GM18505 (cell line): ENCODE measurements at regions not wholly inside any gene's neighbourhood (a gene's known extent, or its start where the extent isn't known, plus 50 kb on each side); places are given as distances from the start of the nearest gene placed in this dataset.

Experiments used
- ATAC-seq: cut with Tn5 transposase; IDR thresholded peaks from one replicate; pipeline ENCODE4 v1.9.1; 2021; ENCODE audit not compliant: unreplicated experiment
- POLR2A ChIP-seq: IDR thresholded peaks from 4 replicates; pipeline ENCODE4 v1.6.1; 2011; ENCODE audit warnings: borderline replicate concordance; ENCODE audit not compliant: insufficient read depth, insufficient read length; ENCODE audit errors: extremely low read depth

GRCh38 chr20:22496817-22497216, 87.6 kb downstream of the FOXA2 start:
- no peak for TF ChIP-seq POLR2A
- no peak for ATAC-seq

GRCh38 chr20:22495789-22496188, 88.6 kb downstream of the FOXA2 start:
- TF ChIP-seq POLR2A: no peak
- no peak for ATAC-seq

GRCh38 chr20:22495172-22495571, 89.2 kb downstream of the FOXA2 start:
- TF ChIP-seq POLR2A: no peak
- ATAC-seq: no peak

- no peak for ATAC-seq
- no peak for TF ChIP-seq POLR2A
Observed at GRCh38 chr20:22492497-22492896, 91.9 kb downstream of the FOXA2 start.

- no peak for ATAC-seq
- no peak for TF ChIP-seq POLR2A
Observed at GRCh38 chr20:22491194-22491505, 93.2 kb downstream of the FOXA2 start.

GRCh38 chr20:22490287-22491193, 93.8 kb downstream of the FOXA2 start:
- no peak for TF ChIP-seq POLR2A
- ATAC-seq: no peak

- ATAC-seq: no peak
- no peak for TF ChIP-seq POLR2A
Observed at GRCh38 chr20:22489626-22490286, 94.6 kb downstream of the FOXA2 start.

GRCh38 chr20:22480336-22480735, 104.0 kb downstream of the FOXA2 start:
- ATAC-seq: no peak
- TF ChIP-seq POLR2A: no peak

- peak; percentile 81 for ATAC-seq
- no peak for TF ChIP-seq POLR2A
Observed at GRCh38 chr20:22475662-22476061, 108.7 kb downstream of the FOXA2 start.

- no peak for TF ChIP-seq POLR2A
- no peak for ATAC-seq
Observed at GRCh38 chr20:22474224-22474623, 110.1 kb downstream of the FOXA2 start.

GRCh38 chr20:22473293-22473692, 111.1 kb downstream of the FOXA2 start:
- no peak for ATAC-seq
- TF ChIP-seq POLR2A: no peak

GRCh38 chr20:22472447-22473100, 111.8 kb downstream of the FOXA2 start:
- no peak for TF ChIP-seq POLR2A
- ATAC-seq: no peak

GRCh38 chr20:22471156-22471836, 113.1 kb downstream of the FOXA2 start:
- no peak for TF ChIP-seq POLR2A
- no peak for ATAC-seq
